Activated CD4-positive, alpha-beta T cell treated with anti-CD3 and anti-CD28 coated beads, Interleukin-10, Interleukin-2, amounts not matched to agents 100 ng/mL and 50 ng/mL, durations not matched to agents 16 hours and 8 hours (primary cell): ENCODE measurements at regions not wholly inside any gene's neighbourhood (a gene's known extent, or its start where the extent isn't known, plus 50 kb on each side); places are given as distances from the start of the nearest gene placed in this dataset.
"Not testable (repeated sequence)": the region's sequence is repeated elsewhere in the genome, so short reads cannot be mapped to it uniquely, and the experiment has no call there.

Experiments
- DNase-seq: peaks from one replicate; pipeline ENCODE4 v3.0.0-alpha.2; 2020

GRCh38 chr10:57102236-57102635 lies 741.2 kb upstream of the ZWINT start:
- DNase-seq, result no peak

- no peak for DNase-seq
Measured at GRCh38 chr10:57098146-57098545, 737.1 kb upstream of the ZWINT start.

- no peak for DNase-seq
Measured at GRCh38 chr10:57096044-57096443, 735.0 kb upstream of the ZWINT start.

- DNase-seq, result no peak
Measured at GRCh38 chr10:57094965-57095364, 733.9 kb upstream of the ZWINT start.

- no peak for DNase-seq
Measured at GRCh38 chr10:57094083-57094482, 733.0 kb upstream of the ZWINT start.

GRCh38 chr10:57053530-57053929 lies 692.5 kb upstream of the ZWINT start:
- DNase-seq, result no peak

GRCh38 chr10:57049096-57049495 lies 688.0 kb upstream of the ZWINT start:
- no peak for DNase-seq

- no peak for DNase-seq
Measured at GRCh38 chr10:57038531-57038930, 677.5 kb upstream of the ZWINT start.

- DNase-seq, result no peak
Measured at GRCh38 chr10:57035310-57035709, 674.3 kb upstream of the ZWINT start.

GRCh38 chr10:57032301-57032700 lies 671.2 kb upstream of the ZWINT start:
- not testable (repeated sequence) for DNase-seq

- DNase-seq, result no peak
Measured at GRCh38 chr10:57031346-57031745, 670.3 kb upstream of the ZWINT start.

- DNase-seq, result no peak
Measured at GRCh38 chr10:57026307-57026706, 665.2 kb upstream of the ZWINT start.

- no peak for DNase-seq
Measured at GRCh38 chr10:57023626-57024025, 662.6 kb upstream of the ZWINT start.

GRCh38 chr10:57018452-57018851 lies 657.4 kb upstream of the ZWINT start:
- no peak for DNase-seq

- no peak for DNase-seq
Measured at GRCh38 chr10:57017356-57018037, 656.4 kb upstream of the ZWINT start.

- DNase-seq, result no peak
Measured at GRCh38 chr10:57015595-57016318, 654.7 kb upstream of the ZWINT start.

GRCh38 chr10:57015187-57015586 lies 654.1 kb upstream of the ZWINT start:
- DNase-seq, result no peak

- no peak for DNase-seq
Measured at GRCh38 chr10:57014758-57015157, 653.7 kb upstream of the ZWINT start.

- no peak for DNase-seq
Measured at GRCh38 chr10:57008189-57008588, 647.1 kb upstream of the ZWINT start.

- DNase-seq, result no peak
Measured at GRCh38 chr10:56991591-56992069, 630.6 kb upstream of the ZWINT start.

- no peak for DNase-seq
Measured at GRCh38 chr10:56975513-56975912, 614.5 kb upstream of the ZWINT start.

- no peak for DNase-seq
Measured at GRCh38 chr10:56973766-56974165, 612.7 kb upstream of the ZWINT start.

GRCh38 chr10:56943221-56943755 lies 582.2 kb upstream of the ZWINT start:
- no peak for DNase-seq

GRCh38 chr10:56934515-56934914 lies 573.5 kb upstream of the ZWINT start:
- DNase-seq, result no peak
